ENCODE measurements at regions not wholly inside any gene's neighbourhood (a gene's known extent, or its start where the extent isn't known, plus 50 kb on each side); places are given as distances from the start of the nearest gene placed in this dataset.

DNA sequence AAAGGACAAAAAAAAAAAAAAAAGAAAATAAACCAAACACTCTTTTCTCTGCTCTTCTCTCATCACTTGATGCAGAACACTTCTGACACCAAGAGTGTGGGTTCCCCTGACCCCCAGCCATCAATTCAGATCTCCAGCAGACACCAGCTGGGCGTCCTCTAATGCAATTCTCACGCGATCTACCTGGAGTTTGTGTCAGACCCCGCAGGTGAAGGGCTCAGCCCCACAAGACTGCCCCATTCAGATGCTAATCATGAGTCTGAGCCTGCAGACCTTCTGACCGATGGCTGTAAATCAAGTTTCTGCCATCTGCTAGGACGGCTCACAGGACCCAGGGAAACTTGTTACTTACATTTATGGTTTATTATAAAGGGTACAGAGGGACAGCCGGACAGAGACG, 133.6 kb upstream of the C1orf174 start:
- no peak for DNase-seq (ENCODE audit: low read depth in 3 of 3, low spot score in 2 of 3)

GRCh38 chr1:4034318-4034887, 134.3 kb upstream of the C1orf174 start:
- no peak for DNase-seq (ENCODE audit: low read depth in 3 of 3, low spot score in 2 of 3)

DNA sequence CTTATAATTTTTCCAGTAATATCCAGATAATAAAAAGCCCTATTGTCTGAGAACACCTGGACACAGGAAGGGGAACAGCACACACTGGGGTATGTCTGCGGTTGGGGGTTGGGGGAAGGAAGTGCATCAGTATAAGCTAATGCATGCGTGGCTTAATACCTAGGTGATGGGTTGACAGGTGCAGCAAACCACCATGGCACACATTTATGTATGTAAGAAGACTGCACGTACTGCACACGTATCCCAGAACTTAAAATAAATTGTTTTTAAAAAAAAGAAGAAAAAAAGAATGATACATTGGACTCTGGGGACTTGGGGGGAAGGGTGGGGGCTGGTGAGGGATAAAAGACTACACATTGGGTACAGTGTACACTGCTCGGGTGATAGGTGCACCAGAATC, 144.9 kb upstream of the C1orf174 start:
- no peak for DNase-seq (ENCODE audit: low read depth in 3 of 3, low spot score in 2 of 3)

GRCh38 chr1:4045397-4046010, 145.4 kb upstream of the C1orf174 start:
- DNase-seq (ENCODE audit: low read depth in 3 of 3, low spot score in 2 of 3): no peak

GRCh38 chr1:4046836-4047461, 146.9 kb upstream of the C1orf174 start:
- no peak for DNase-seq (ENCODE audit: low read depth in 3 of 3, low spot score in 2 of 3)

- no peak for DNase-seq (ENCODE audit: low read depth in 3 of 3, low spot score in 2 of 3)
Observed at GRCh38 chr1:4047666-4048065, 147.6 kb upstream of the C1orf174 start.

DNA sequence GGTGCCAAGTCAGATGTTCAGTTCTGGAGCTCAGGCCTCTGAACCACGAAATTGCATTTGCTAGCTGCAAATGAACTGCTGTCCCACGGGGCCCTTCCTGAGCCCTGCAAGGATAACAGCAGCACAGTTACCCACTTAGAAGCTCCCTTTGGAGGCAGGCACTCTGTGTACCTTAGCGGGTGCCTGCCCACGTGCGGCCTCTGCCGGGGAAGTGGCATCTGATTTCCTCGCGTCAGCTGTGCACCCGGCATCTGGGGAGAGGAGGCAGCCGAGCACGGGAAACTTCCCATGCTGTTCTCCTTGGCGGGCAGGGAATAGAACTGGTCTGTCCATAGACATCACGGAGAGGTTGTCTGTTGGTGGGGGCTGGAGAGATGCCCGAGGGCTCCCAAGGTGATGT, 148.0 kb upstream of the C1orf174 start:
- no peak for DNase-seq (ENCODE audit: low read depth in 3 of 3, low spot score in 2 of 3)

GRCh38 chr1:4048921-4049320, 148.8 kb upstream of the C1orf174 start:
- no peak for DNase-seq (ENCODE audit: low read depth in 3 of 3, low spot score in 2 of 3)

DNA sequence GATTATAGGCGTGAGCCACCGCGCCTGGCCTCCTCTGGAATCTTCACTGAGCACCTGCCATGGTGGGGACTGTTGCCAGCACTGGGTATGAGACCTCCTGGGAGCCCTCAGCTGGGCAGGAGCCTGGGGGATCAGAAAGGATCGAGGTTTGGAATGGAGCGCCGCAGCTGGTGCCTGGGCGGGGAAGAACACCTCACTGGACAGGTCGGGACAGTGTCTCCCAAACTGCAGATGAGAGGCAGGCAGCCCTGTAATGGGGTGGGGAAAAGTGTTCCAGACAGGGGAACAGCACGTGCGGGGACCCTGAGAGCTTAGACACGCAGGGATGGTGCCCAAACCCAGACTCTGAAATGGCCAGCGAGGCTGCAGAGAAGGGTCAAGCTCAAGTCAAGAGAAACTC, 150.9 kb upstream of the C1orf174 start:
- no peak for DNase-seq (ENCODE audit: low read depth in 3 of 3, low spot score in 2 of 3)

- no peak for DNase-seq (ENCODE audit: low read depth in 3 of 3, low spot score in 2 of 3)
Observed at GRCh38 chr1:4052657-4053056, 152.6 kb upstream of the C1orf174 start.

GRCh38 chr1:4053160-4053748, 153.2 kb upstream of the C1orf174 start:
- no peak for DNase-seq (ENCODE audit: low read depth in 3 of 3, low spot score in 2 of 3)

- no peak for DNase-seq (ENCODE audit: low read depth in 3 of 3, low spot score in 2 of 3)
Observed at GRCh38 chr1:4053774-4054173, 153.7 kb upstream of the C1orf174 start.

GRCh38 chr1:4055294-4055967, 155.4 kb upstream of the C1orf174 start:
- no peak for DNase-seq (ENCODE audit: low read depth in 3 of 3, low spot score in 2 of 3)

GRCh38 chr1:4056422-4056821, 156.3 kb upstream of the C1orf174 start:
- DNase-seq (ENCODE audit: low read depth in 3 of 3, low spot score in 2 of 3): no peak

GRCh38 chr1:4056989-4057388, 156.9 kb upstream of the C1orf174 start:
- no peak for DNase-seq (ENCODE audit: low read depth in 3 of 3, low spot score in 2 of 3)

DNA sequence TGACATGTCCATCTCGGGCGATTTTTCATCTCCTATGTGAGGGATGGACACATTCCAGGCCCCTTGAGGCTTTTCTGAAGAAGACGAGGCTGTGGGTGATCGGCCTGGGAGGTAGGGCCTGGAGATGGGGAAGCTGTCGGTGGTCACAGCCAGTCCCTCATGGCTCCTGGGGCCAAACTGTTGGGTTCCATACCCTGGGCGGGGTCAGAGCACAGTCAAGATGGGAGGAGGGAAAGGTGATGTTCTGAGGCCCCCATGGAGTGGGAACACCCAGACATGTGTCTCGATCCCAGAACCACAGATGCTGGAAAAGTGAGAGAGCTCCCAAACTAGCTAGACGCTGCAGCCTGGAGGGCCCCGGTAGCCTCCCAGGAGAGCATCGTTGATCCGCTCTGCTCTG, 157.5 kb upstream of the C1orf174 start:
- no peak for DNase-seq (ENCODE audit: low read depth in 3 of 3, low spot score in 2 of 3)

- DNase-seq (ENCODE audit: low read depth in 3 of 3, low spot score in 2 of 3): no peak
Observed at GRCh38 chr1:4058122-4058521, 158.1 kb upstream of the C1orf174 start.

GRCh38 chr1:4058706-4059105, 158.6 kb upstream of the C1orf174 start:
- no peak for DNase-seq (ENCODE audit: low read depth in 3 of 3, low spot score in 2 of 3)

DNA sequence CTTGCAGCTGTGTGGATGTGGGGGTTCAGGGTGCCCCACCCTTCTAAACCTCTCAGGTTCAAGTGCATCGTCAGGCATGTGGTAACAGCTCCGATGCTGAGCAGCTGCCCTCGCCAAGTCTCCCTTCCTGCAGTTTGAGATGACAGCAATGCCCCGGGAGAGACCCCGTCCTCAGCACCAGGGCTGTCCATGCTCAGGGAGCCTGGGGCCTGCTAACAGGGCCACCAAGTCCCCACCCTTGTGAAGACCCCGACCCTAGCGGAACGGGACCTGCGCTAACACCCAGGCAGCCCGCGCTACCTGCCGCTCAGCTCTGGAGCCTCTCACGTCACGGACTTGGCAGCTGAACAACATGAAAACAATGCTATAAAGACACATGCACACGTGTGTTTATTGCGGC, 159.2 kb upstream of the C1orf174 start:
- no peak for DNase-seq (ENCODE audit: low read depth in 3 of 3, low spot score in 2 of 3)

- no peak for DNase-seq (ENCODE audit: low read depth in 3 of 3, low spot score in 2 of 3)
Observed at GRCh38 chr1:4060850-4061249, 160.8 kb upstream of the C1orf174 start.

GRCh38 chr1:4061521-4062031, 161.5 kb upstream of the C1orf174 start:
- DNase-seq (ENCODE audit: low read depth in 3 of 3, low spot score in 2 of 3): no peak
